Gastrocnemius medialis (tissue), 4 donors: ENCODE measurements at regions not wholly inside any gene's neighbourhood (a gene's known extent, or its start where the extent isn't known, plus 50 kb on each side); places are given as distances from the start of the nearest gene placed in this dataset.

Source experiments
- ATAC-seq, 2 donors: fragments of 150-250 bp; one replicate each; pipeline ENCODE4 v1.9.1; 2016
- DNase-seq, 2 donors: peaks; one replicate each; pipeline ENCODE4 v3.0.0-alpha.2; 2019
- H3K27ac ChIP-seq, 4 donors: fragments of 200-600 bp; sonication (generic); 1 replicate in 1 of 4; 2 replicates in 3 of 4; pipeline ENCODE4 v1.5.1; 2016 to 2018; ENCODE audit warnings: mild to moderate bottlenecking in 2 of 4, moderate library complexity in 1 of 4
- H3K27me3 ChIP-seq, 3 donors: fragments of 200-600 bp; sonication (generic) in 2 of 3; 1 replicate in 1 of 3; 2 replicates in 2 of 3; pipeline versions ENCODE4 v1.5.1 to v1.6.0; 2016 to 2019; ENCODE audit warnings: mild to moderate bottlenecking in 1 of 3, moderate library complexity in 1 of 3
- H3K36me3 ChIP-seq, 2 donors: fragments of 200-600 bp; sonication (generic) in 1 of 2; one replicate each; pipeline ENCODE4 v1.5.1; 2017 to 2018
- H3K4me1 ChIP-seq, 2 donors: fragments of 200-600 bp; sonication (generic) in 1 of 2; one replicate each; pipeline ENCODE4 v1.5.1; 2016 to 2017; ENCODE audit warnings: mild to moderate bottlenecking in 2 of 2
- H3K4me3 ChIP-seq, 4 donors: fragments of 200-600 bp; sonication (generic) in 3 of 4; 1 replicate in 1 of 4; 2 replicates in 3 of 4; pipeline ENCODE4 v1.5.1; 2016 to 2019; ENCODE audit warnings: mild to moderate bottlenecking in 2 of 4
- H3K9me3 ChIP-seq, 3 donors: fragments of 200-600 bp; sonication (generic) in 2 of 3; 1 replicate in 1 of 3; 2 replicates in 2 of 3; pipeline ENCODE4 v1.5.1; 2016 to 2019
- POLR2A ChIP-seq, 2 donors: fragments of 450-650 bp; IDR thresholded peaks; one replicate each; pipeline ENCODE4 v1.6.1; 2017; ENCODE audit warnings: antibody characterized with exemption in 2 of 2, mild to moderate bottlenecking in 2 of 2, moderate library complexity in 2 of 2
- in situ Hi-C, 4 donors: fragments of 200-750 bp; cut with MboI; loops; one replicate each; pipeline versions ENCODE4 v1.15.0 to v1.8.0; 2017; ENCODE audit warnings: low sequenced_read_pairs in 4 of 4
- intact Hi-C: fragments of 100-400 bp; cut with DNase I; formaldehyde crosslinking; loops from one replicate; pipeline ENCODE4 v1.15.1; 2023; ENCODE audit warnings: low total_unique reads
- TF ChIP-seq, protein P1 (sequence below), 5 experiments: fragments of 450-650 bp in 3 of 5; fragments of 200-600 bp in 2 of 5; sonication (generic) in 2 of 5; IDR thresholded peaks in 4 of 5; conservative IDR thresholded peaks in 1 of 5; 1 replicate in 4 of 5; 2 replicates in 1 of 5; pipeline ENCODE4 v1.5.1; 2016 to 2019; ENCODE audit warnings: antibody characterized with exemption in 5 of 5, mild to moderate bottlenecking in 3 of 5, moderate library complexity in 3 of 5

GRCh38 chr2:120879431-120880295 is 144.0 kb downstream of the GLI2 start:
- intact Hi-C loops = loop anchor here (1.0 to 10.0 kb wide), 3 partner anchors 35 to 315 kb away; no protein-coding TSS in a partner anchor

GRCh38 chr2:120880381-120880780 is 144.7 kb downstream of the GLI2 start:
- in situ Hi-C loops (no loop called here), intact Hi-C loops (loop anchor here (10.0 kb wide), 1 partner anchor 314 kb away; no protein-coding TSS in a partner anchor)
- Histone ChIP-seq H3K36me3 (no peaks in the 10 kb centered on the region), H3K4me3 (no peak overlapping the region), H3K27me3 (no peaks in the 10 kb centered on the region), H3K27ac (peak overlapping the region in 2 of 4 donors; percentile 3 to 31), H3K4me1 (peaks cover 35 to 44% of the 10 kb centered on the region in 2 donors), H3K9me3 (no peaks in the 10 kb centered on the region)
- no peak for TF ChIP-seq POLR2A (IDR thresholded peaks at IDR 0.05)
- TF ChIP-seq, protein P1, sequence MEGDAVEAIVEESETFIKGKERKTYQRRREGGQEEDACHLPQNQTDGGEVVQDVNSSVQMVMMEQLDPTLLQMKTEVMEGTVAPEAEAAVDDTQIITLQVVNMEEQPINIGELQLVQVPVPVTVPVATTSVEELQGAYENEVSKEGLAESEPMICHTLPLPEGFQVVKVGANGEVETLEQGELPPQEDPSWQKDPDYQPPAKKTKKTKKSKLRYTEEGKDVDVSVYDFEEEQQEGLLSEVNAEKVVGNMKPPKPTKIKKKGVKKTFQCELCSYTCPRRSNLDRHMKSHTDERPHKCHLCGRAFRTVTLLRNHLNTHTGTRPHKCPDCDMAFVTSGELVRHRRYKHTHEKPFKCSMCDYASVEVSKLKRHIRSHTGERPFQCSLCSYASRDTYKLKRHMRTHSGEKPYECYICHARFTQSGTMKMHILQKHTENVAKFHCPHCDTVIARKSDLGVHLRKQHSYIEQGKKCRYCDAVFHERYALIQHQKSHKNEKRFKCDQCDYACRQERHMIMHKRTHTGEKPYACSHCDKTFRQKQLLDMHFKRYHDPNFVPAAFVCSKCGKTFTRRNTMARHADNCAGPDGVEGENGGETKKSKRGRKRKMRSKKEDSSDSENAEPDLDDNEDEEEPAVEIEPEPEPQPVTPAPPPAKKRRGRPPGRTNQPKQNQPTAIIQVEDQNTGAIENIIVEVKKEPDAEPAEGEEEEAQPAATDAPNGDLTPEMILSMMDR (IDR thresholded peaks at IDR 0.05 in 4 of 5, conservative IDR thresholded peaks at IDR 0.05 in 1 of 5) = no peak
- DNase-seq = no peak
- ATAC-seq = peak; percentile 24 to 31

More at GRCh38 chr2:120879431-120880295, 144.0 kb downstream of the GLI2 start:
- DNase-seq (peak in 1 of 2 donors; percentile 61), ATAC-seq (peak; percentile 53 to 66)
- in situ Hi-C loops = no loop called here
- no peaks in the 10 kb centered on the region for H3K27me3 ChIP-seq
- no peaks in the 10 kb centered on the region for H3K36me3 ChIP-seq
- TF ChIP-seq, protein P1 (IDR thresholded peaks at IDR 0.05 in 4 of 5, conservative IDR thresholded peaks at IDR 0.05 in 1 of 5) = peak in 3 of 5 experiments; percentile 28 to 53 (median 41)
- TF ChIP-seq POLR2A (IDR thresholded peaks at IDR 0.05) = no peak
- peaks cover 33 to 37% of the 10 kb centered on the region in 2 donors for H3K4me1 ChIP-seq
- H3K9me3 ChIP-seq = no peaks in the 10 kb centered on the region
- H3K4me3 ChIP-seq = peak overlapping the region in 1 of 4 donors; percentile 9
- peak overlapping the region in 3 of 4 donors; percentile 5 to 65 (median 20) for H3K27ac ChIP-seq

DNA sequence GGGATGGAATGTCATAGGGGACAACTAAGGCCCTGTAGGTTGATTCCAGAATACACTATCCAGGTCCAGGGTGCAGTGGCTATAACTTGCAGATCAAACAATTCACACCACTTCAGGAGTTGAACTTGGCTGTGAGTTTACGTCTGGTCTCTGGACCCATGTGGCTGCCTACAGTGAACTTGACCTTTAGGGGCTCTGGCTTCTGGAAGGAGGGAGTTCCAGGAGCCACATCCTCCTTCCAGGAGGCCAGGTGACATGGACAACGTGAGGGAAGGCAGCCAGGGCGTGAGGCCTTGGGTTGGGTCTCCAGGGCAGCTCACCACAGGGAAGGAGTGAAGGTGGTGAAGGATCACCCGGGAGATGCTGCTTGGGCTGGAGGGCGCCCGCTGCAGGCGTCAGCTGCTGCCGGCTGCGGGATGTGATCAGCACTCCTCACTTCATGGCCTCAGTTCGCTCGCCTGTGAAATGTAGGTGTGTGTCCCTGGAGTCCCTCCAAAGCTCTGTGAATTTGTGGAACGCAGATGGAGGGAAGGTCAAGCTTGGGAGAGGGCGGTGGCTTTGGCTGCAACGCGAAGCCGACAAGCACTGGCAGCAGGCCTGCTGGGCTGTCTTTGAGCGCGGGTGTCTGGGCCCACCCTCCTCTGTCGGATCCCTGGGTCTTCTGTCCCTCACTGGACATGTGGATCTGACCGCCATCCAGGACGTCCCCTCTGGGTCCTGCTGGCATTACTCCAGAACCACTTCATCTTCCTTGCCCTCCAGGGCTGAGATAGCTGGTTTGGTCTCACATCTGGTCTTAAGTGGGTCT is 146.5 kb downstream of the GLI2 start:
- in situ Hi-C loops (no loop called here), intact Hi-C loops (loop anchor here (10.0 kb wide), 1 partner anchor 313 kb away; no protein-coding TSS in a partner anchor)
- DNase-seq (peak in 1 of 2 donors; percentile 43), ATAC-seq (no peak)
- H3K4me1 ChIP-seq = peaks cover 48 to 60% of the 10 kb centered on the region in 2 donors
- TF ChIP-seq, protein P1 (IDR thresholded peaks at IDR 0.05 in 4 of 5, conservative IDR thresholded peaks at IDR 0.05 in 1 of 5) = no peak
- no peak for TF ChIP-seq POLR2A (IDR thresholded peaks at IDR 0.05)
- no peak overlapping the region for H3K4me3 ChIP-seq
- no peaks in the 10 kb centered on the region for H3K9me3 ChIP-seq
- H3K27me3 ChIP-seq = no peaks in the 10 kb centered on the region
- H3K27ac ChIP-seq = peak overlapping the region in 3 of 4 donors; percentile 19 to 48 (median 31)
- H3K36me3 ChIP-seq = no peaks in the 10 kb centered on the region

DNA sequence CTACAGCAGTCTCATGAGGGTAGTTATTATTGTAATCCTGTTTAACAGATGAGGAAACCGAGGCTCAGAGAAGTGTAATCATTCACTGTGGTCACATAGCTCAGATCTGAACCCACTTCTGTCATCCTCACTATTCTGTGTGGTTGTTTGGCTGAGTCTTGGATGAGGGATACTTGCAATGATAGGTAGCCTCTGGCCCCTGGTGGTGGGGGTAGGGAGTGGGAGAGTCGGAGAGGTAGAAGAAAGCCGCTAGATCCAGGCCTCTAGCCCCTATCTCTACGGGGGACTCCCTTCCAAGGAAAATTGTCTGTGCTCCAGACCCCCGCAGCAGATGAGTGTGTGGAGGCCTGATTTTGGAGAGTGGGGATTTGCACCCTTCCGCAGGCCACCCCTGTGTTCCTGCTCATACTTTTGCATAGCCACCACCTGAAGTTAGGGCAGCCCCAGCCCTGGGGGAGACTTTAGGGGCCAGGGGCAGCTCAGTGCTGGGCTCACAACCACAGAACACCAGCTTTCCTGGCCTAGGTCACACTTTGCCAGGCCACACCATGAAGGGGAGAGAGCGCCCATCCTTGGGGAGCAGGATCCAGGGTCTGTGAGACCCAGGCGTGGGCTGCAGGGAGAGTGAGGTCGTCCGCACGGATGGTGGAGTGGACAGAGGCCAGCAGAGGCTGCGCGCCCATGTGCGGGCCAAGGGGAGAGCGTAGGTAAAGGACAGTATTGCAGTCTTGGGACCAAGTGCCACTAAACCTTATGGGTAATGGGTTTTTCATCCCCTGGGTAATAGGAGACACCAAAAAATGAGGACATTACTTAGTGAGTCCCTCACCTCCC is 148.2 kb downstream of the GLI2 start:
- Histone ChIP-seq H3K36me3 (no peaks in the 10 kb centered on the region), H3K9me3 (no peaks in the 10 kb centered on the region), H3K4me1 (peaks cover 63 to 72% of the 10 kb centered on the region in 2 donors), H3K27me3 (no peaks in the 10 kb centered on the region), H3K4me3 (no peak overlapping the region), H3K27ac (peak overlapping the region in 1 of 4 donors; percentile 86)
- no peak for ATAC-seq
- DNase-seq = no peak
- no peak for TF ChIP-seq POLR2A (IDR thresholded peaks at IDR 0.05)
- TF ChIP-seq, protein P1 (IDR thresholded peaks at IDR 0.05 in 4 of 5, conservative IDR thresholded peaks at IDR 0.05 in 1 of 5) = no peak
- in situ Hi-C loops = no loop called here
- intact Hi-C loops = loop anchor here (10.0 kb wide), 1 partner anchor 311 kb away; no protein-coding TSS in a partner anchor
